ENCODE measurements at regions not wholly inside any gene's neighbourhood (a gene's known extent, or its start where the extent isn't known, plus 50 kb on each side); places are given as distances from the start of the nearest gene placed in this dataset.

GRCh38 chr6:44667226-44667625 lies 279.7 kb downstream of the CDC5L start:
- peaks cover 0 to under 1% (median 0%) of the 10 kb centered on the region in 4 donors for H3K27me3 ChIP-seq
- no peak for DNase-seq
- H3K36me3 ChIP-seq, result no peaks in the 10 kb centered on the region
- H3K9me3 ChIP-seq, result no peaks in the 10 kb centered on the region
- H3K27ac ChIP-seq, result no peak overlapping the region
- intact Hi-C loops (cut with DNase I), result no loop called here
- H3K4me1 ChIP-seq, result peaks cover 0 to 7% (median 0%) of the 10 kb centered on the region in 3 donors
- H3K4me3 ChIP-seq, result no peak overlapping the region
- 56 to 66% methylated on average over 3 of the region's 3 CpGs for WGBS, 2 donors
- TF ChIP-seq CTCF (IDR thresholded peaks at IDR 0.05) (no peak), POLR2A (IDR thresholded peaks at IDR 0.05) (no peak)

GRCh38 chr6:44667668-44668390 lies 280.3 kb downstream of the CDC5L start:
- Histone ChIP-seq H3K9me3 (no peaks in the 10 kb centered on the region), H3K27ac (no peak overlapping the region), H3K27me3 (peaks cover 0 to 7% (median 0%) of the 10 kb centered on the region in 4 donors), H3K4me1 (peaks cover 0 to 1% (median 0%) of the 10 kb centered on the region in 3 donors), H3K36me3 (no peaks in the 10 kb centered on the region), H3K4me3 (no peak overlapping the region)
- DNase-seq, result no peak
- 61 to 67% methylated on average over 7 to 9 of the region's 9 CpGs for WGBS, 2 donors
- TF ChIP-seq POLR2A (IDR thresholded peaks at IDR 0.05) (no peak), CTCF (IDR thresholded peaks at IDR 0.05) (peak in 5 of 6 experiments; percentile 14 to 46 (median 22))
- intact Hi-C loops (cut with DNase I), result no loop called here

DNA sequence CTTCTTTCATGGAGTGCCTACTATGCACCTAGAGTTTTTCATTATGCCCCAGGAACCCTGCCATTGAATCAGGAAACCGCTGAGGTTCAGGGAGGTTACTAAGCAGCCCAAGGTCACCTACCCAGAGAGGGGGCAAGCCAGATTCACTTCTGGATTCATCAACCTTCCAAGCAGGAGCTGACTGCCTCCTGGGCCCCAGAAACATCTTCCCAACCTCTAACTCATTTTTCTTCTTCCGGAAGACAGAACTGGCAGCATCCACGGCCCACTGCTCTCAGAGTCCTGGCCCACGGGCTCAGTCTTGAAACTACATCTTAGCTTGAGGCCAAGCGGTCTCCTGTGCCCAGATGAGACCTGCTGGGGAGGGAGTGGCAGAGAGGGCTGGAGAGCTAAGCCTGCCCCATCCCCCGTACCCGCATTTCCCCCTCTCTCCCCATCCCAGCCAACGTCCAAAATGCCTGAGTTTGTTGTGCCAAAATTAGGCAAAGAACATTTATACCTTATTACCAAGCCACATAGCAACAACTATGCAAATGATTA lies 281.0 kb downstream of the CDC5L start:
- no peaks in the 10 kb centered on the region for H3K36me3 ChIP-seq
- H3K9me3 ChIP-seq, result no peaks in the 10 kb centered on the region
- peaks cover 0 to 11% (median 0%) of the 10 kb centered on the region in 4 donors for H3K27me3 ChIP-seq
- H3K27ac ChIP-seq, result no peak overlapping the region
- 79% methylated on average over 6 to 8 of the region's 8 CpGs for WGBS, 2 donors
- no peak for DNase-seq
- intact Hi-C loops (cut with DNase I), result no loop called here
- TF ChIP-seq CTCF (IDR thresholded peaks at IDR 0.05), result no peak
- no peak for TF ChIP-seq POLR2A (IDR thresholded peaks at IDR 0.05)
- no peak overlapping the region for H3K4me3 ChIP-seq
- H3K4me1 ChIP-seq, result no peaks in the 10 kb centered on the region

DNA sequence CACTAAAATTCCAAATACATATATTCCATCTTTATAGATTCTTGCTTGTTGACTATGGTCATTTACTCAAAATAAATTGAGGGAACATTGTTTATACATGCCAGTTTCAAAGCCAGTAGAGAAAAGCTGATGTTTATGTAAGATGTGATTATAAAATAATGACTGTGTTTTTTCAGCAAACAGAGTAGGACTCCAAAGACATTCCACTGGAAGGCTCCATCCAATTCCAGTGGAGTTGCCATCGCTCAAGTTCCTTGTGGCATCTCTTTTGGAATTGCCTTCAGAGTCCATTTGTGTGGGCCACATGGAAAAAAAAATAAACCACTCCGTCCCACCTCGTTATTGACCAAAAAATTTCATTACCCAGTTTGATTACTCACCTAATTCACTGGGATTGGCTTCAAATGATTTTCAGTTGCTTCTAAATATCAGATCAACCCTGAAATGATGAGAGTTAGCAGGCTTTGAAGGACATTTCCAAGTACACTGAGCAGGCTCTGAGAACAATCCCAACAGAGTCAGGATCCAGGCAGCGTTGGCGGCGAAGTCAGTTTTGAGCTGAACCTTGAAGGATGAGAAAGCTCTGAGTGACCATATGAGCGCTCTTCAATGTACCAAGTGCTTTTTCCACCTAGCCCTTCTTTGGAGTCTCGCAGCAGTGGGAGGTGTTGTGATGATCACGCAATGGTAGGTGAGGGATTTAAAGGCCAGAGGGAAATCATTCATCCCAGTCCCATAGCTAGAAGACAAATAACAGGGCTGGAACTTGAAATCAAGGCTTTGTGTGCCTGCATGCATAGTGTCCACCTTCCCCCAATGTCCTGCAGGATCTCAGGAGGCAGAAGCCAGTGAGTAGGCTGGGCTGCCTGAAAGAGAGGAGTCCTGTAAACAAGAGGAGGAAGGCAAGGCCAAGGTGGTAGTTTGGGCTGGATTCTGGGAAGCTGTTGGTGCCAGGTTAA lies 281.7 kb downstream of the CDC5L start:
- H3K27ac ChIP-seq, result no peak overlapping the region
- DNase-seq, result no peak
- H3K27me3 ChIP-seq, result peaks cover 0 to 19% (median 0%) of the 10 kb centered on the region in 4 donors
- 87 to 94% methylated on average over 9 of the region's 9 CpGs for WGBS, 2 donors
- no peaks in the 10 kb centered on the region for H3K4me1 ChIP-seq
- TF ChIP-seq CTCF (IDR thresholded peaks at IDR 0.05) (no peak), POLR2A (IDR thresholded peaks at IDR 0.05) (no peak)
- no peaks in the 10 kb centered on the region for H3K9me3 ChIP-seq
- no peak overlapping the region for H3K4me3 ChIP-seq
- intact Hi-C loops (cut with DNase I), result no loop called here
- H3K36me3 ChIP-seq, result no peaks in the 10 kb centered on the region
